Stimulated activated CD4-positive, alpha-beta T cell treated with anti-CD3 and anti-CD28 coated beads, TNF-alpha, amount 100 ng/mL, for 1 hour (primary cell): ENCODE measurements at regions not wholly inside any gene's neighbourhood (a gene's known extent, or its start where the extent isn't known, plus 50 kb on each side); places are given as distances from the start of the nearest gene placed in this dataset.
"Not testable (repeated sequence)": the region's sequence is repeated elsewhere in the genome, so short reads cannot be mapped to it uniquely, and the experiment has no call there.

Experiments used
- DNase-seq, 3 donors: peaks; one replicate each; pipeline ENCODE4 v3.0.0-alpha.2; 2020; ENCODE audit warnings: low read depth in 3 of 3, low spot score in 1 of 3

DNA sequence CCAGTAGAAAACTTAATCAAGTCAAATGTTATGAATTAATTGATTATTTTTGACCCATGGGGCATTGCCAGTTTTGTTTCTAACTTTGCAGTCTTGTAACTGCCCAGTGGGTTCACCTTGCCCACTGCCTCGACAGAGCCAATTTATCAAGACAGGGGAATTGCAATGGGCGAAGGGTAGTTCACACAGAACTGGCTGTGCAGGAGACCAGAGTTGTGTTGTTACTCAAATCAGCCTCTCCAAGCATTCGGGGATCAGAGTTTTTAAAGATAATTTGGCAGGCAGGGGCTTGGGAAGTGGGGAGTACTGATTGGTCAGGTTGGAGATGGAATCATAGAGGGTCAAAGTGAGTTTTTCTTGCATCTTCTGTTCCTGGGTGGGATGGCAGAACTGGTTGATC, 168.5 kb upstream of the COPS8 start:
- no peak for DNase-seq

GRCh38 chr2:236918545-236918944, 167.1 kb upstream of the COPS8 start:
- no peak for DNase-seq

DNA sequence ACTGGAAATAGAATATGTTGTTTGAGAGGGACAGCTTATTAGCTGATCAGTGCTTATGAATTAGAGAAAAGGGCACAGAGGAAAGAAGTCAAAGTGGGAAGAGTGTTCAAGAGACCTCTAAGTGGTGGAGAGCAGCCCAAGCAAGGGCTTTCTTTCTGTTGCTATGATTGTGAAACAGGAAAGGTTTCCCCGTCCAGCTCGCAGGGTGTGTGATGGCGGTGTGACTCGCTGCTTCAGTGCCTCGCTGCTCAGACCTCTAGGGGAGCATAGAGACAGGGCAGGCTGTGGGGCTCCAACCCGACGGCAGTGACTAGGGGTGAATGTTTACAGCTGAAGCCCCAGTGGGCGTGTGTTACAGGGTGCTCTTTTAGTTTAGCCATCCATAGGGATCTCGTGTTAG, 166.5 kb upstream of the COPS8 start:
- no peak for DNase-seq

GRCh38 chr2:236919801-236920379, 165.8 kb upstream of the COPS8 start:
- DNase-seq, result not testable (repeated sequence)

GRCh38 chr2:236922061-236922460, 163.6 kb upstream of the COPS8 start:
- no peak for DNase-seq

- DNase-seq, result no peak
Measured at GRCh38 chr2:236928380-236929037, 157.2 kb upstream of the COPS8 start.

- DNase-seq, result no peak
Measured at GRCh38 chr2:236932831-236933361, 152.8 kb upstream of the COPS8 start.

DNA sequence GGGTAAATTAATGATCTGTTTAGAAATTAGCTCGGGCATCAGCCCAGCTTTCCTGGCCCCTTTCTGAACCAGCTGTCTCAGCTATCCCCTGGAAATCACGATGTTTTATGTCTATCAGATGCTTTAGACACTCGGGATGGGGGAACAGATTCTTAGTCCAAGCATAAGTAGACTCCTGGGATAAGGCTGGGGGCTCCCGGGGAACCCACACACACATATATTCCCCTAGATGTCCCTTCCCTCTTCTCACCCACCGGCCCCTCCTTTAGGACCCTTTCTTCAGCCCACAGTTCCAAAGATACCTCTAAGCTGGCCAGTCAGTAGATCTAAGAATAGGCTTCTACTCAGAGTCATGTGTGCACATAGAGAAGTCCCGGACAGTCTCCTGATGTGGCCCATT, 151.5 kb upstream of the COPS8 start:
- DNase-seq, result no peak

GRCh38 chr2:236934656-236935055, 151.0 kb upstream of the COPS8 start:
- no peak for DNase-seq

- no peak for DNase-seq
Measured at GRCh38 chr2:236935083-236935482, 150.6 kb upstream of the COPS8 start.

- no peak for DNase-seq
Measured at GRCh38 chr2:236935631-236936445, 149.9 kb upstream of the COPS8 start.

DNA sequence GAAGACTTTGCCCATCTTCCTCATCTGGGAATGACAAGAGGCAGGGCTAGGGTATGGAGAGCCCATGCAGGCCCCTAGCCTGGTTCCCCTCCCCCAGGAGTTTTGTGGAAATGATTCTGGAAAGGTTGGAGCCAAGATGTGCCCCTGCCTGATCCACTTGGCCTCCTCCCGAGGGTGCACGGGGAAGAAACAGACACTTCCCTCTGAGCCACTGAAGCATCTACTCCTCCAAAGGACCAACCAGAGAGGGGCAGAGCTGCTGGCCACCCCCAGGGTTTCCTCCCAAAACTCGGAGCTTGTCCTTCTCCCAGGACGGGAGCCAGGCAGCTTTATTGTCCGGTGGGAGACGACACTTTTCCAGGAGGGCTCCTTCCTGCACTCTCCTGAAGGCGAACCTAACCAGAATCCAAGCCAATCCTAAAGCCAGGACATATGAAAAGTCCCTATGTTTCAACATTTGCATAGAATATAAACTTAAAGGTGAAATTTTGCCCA, 149.2 kb upstream of the COPS8 start:
- DNase-seq, result no peak

- DNase-seq, result no peak
Measured at GRCh38 chr2:236938126-236938525, 147.6 kb upstream of the COPS8 start.

DNA sequence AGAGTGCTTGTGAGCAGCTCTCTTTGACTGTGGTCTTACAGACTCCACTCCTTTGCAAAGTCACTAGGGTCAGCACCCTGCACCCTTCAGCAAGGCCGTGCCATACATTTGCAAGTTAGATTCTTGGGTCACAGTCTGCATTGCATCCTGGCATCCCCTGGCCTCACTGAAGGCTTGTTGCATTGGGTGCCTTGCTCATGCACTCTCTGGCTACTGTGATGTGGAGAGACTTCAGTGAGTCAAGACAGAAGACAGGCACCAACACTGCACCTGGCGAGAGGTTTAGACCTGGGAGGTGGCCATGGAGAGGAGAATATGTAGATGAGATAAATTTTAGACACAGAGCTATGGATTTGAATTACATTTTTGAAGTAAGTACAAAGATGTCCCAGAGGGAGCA, 146.4 kb upstream of the COPS8 start:
- DNase-seq, result no peak

GRCh38 chr2:236939721-236940231, 145.9 kb upstream of the COPS8 start:
- DNase-seq, result no peak

DNA sequence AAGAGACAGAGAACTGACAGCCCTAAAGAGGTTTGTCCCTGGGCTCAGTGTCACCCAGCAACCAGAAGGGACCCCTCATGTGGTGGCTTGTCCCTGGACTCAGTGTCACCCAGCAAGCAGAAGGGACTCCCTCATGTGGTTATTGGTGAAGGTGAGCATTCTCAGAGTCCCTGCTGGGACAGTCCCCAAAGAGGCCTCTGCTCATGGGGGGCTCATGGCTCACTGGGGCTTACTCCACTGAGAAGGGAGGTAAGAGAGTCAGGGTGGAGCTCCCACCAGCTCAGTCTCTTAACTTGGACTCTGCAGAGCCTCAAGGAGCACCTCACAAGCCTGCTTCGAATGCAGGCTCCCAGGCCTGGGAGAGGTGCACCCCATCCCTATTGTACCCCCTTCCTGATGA, 145.2 kb upstream of the COPS8 start:
- DNase-seq, result no peak

DNA sequence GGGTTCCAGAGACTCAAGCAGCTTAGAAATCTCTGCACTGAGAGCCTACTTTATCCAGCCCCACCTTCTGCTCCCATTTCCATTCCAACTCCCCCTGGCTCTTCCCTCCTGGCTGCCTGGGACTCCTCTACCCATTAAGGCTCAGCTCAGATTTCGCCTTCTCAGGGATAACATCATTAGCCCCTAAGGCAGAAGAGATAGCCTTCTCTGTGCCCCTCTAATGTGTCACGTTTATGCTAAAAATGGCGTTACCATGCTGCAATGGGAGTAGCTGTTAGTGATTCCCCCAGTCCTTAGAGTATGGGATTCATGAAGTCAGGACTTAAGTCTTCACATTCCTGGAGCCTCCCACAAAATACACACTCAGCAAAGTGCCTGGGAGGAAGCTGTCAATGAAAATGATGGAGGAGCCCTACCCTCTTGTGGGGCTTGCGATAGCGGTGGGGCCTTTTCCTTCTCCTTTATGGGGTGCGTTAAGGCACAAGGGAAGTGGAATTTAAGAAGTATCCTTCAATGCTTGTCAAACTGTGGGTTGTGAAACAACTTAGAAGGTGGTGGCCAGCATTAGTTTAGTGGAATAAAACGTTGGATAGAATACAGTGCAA, 144.7 kb upstream of the COPS8 start:
- no peak for DNase-seq

DNA sequence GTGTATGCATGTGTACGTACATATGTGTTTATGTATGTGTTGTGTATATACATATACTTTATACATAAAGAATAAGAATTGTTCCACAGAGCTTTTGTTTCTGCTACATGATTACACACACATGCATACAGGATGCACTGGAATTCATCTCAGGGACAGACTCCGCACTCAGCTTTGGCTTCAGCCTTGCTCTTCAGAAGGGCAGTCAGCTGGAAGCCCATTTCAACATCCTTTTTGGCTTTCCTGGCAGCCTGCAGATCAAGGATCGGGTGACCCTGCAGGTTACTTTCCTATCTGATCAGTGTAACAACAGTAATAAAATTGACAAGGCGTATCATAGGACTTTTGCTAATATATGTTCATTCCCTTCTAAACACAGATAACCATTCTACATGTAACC, 144.1 kb upstream of the COPS8 start:
- DNase-seq, result no peak

DNA sequence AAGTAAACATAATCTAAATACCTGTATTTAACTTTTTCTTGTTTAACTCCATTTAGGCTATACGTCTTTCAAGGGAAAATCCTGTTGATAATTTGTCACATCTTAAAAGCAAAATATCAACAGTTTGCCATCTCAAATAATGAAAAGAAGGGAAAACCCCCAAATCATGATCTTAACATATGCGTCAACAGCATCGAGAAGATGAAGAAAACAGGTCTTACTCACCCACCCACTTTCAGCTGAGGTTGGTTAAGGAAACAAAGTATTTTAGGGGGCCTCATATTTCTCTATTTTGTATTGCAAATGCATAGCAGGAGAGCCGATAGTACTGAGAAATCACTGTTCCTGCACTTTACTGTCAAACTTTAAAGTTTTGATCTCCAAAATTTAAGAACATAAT, 143.1 kb upstream of the COPS8 start:
- no peak for DNase-seq

- DNase-seq, result no peak
Measured at GRCh38 chr2:236943068-236943467, 142.6 kb upstream of the COPS8 start.

GRCh38 chr2:236943841-236944513, 141.7 kb upstream of the COPS8 start:
- no peak for DNase-seq
